ENCODE measurements at regions not wholly inside any gene's neighbourhood (a gene's known extent, or its start where the extent isn't known, plus 50 kb on each side); places are given as distances from the start of the nearest gene placed in this dataset.
"Not testable (repeated sequence)": the region's sequence is repeated elsewhere in the genome, so short reads cannot be mapped to it uniquely, and the experiment has no call there.

DNA sequence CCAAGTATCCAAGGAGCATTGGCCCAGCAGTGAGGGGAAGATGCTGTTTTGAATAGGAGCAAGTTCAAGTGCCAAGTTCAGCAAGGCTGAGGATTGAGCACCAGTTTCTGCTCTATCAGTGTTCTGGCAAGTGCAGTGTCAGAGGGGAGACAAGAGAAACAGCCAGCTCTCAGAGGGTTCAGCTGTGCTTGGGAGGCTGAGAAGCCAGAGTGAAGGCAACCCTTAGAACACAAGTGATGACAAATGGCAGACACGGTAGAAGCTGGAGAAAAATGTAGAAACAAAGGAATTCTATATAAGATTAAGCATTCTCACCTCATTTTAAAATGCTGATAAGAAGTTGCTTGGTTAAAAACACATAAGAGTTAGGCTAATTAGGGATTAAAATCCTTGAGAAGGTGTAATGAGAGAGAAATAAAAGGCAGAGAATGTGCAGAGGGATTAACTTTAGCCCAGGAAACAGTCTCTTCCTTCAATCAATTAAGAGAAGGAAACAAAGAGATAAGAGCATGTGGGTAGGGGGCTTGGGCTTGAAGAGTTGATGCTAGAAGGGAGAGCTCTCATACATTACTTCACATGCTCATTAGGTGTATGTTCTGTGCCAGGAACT lies 475.4 kb downstream of the AJAP1 start:
- H3K4me3 ChIP-seq (ENCODE audit: control insufficient read depth in 1 of 2, extremely low read depth in 1 of 2, low read length in 1 of 2) = no peak overlapping the region
- H3K27me3 Mint-ChIP-seq = peaks cover 4 to 9% of the 10 kb centered on the region in 2 donors
- H3K9me3 Mint-ChIP-seq = peaks cover 0 to 7% (median 3%) of the 10 kb centered on the region in 3 donors
- no peaks in the 10 kb centered on the region for H3K36me3 ChIP-seq (ENCODE audit: control insufficient read depth in 2 of 2, extremely low read depth in 1 of 2, insufficient read depth in 1 of 2, low read length in 1 of 2)
- no peak for ATAC-seq (replicated peaks in 1 of 4)
- no peak for DNase-seq
- H3K27me3 ChIP-seq (replicated peaks in 1 of 2; ENCODE audit: control insufficient read depth in 2 of 2, extremely low read depth in 1 of 2, insufficient read depth in 2 of 2, low read length in 1 of 2) = peaks cover 0 to 8% of the 10 kb centered on the region in 2 experiments
- H3K27ac Mint-ChIP-seq = no peak overlapping the region
- H3K27ac ChIP-seq (ENCODE audit: low read length) = no peak overlapping the region
- ChIA-PET CTCF (no interaction called here), POLR2A (no interaction called here)
- no CpG with 5 or more reads among the region's 1 CpG for WGBS (ENCODE audit: insufficient coverage)
- peaks cover 0 to 9% (median 0%) of the 10 kb centered on the region in 3 donors for H3K4me1 Mint-ChIP-seq
- no peaks in the 10 kb centered on the region for H3K36me3 Mint-ChIP-seq
- H3K4me1 ChIP-seq (ENCODE audit: control insufficient read depth in 1 of 2, extremely low read depth in 1 of 2, insufficient read depth in 2 of 2, low read length in 2 of 2) = no peaks in the 10 kb centered on the region
- H3K9me3 ChIP-seq = no peaks in the 10 kb centered on the region
- H3K4me3 Mint-ChIP-seq = no peak overlapping the region

DNA sequence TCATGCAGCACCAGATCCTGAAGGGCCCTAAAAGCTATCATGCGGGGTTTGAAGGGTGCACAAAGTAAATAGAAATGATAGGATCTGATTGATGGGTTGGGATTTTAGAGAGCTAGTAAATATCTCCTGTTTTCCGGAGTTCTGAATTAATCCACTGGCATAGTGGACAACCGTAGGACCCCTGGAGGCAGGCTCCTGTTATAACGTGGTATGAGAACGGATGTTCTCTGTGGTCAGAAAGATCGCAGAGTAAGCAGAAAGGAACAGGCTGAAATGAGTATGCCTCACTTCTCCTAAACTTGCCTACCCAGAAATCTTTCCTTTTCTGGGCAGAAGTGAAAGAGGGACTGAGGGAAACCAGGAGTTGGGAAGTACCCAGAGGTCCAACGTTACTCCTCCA lies 470.8 kb downstream of the AJAP1 start:
- DNase-seq (no peak), ATAC-seq (replicated peaks in 1 of 4) (no peak)
- WGBS (ENCODE audit: insufficient coverage) = 80% methylated on average over 3 of the region's 7 CpGs
- H3K4me1 ChIP-seq (ENCODE audit: control insufficient read depth in 1 of 2, extremely low read depth in 1 of 2, insufficient read depth in 2 of 2, low read length in 2 of 2) = no peaks in the 10 kb centered on the region
- H3K36me3 Mint-ChIP-seq = no peaks in the 10 kb centered on the region
- ChIA-PET CTCF (no interaction called here), POLR2A (interaction anchor here in 1 of 2 donors (0.6 kb wide), 1 partner anchor 37 kb away, joined by 10 read pairs; no protein-coding TSS in a partner anchor)
- H3K27ac Mint-ChIP-seq = no peak overlapping the region
- H3K27ac ChIP-seq (ENCODE audit: low read length) = no peak overlapping the region
- H3K4me3 ChIP-seq (ENCODE audit: control insufficient read depth in 1 of 2, extremely low read depth in 1 of 2, low read length in 1 of 2) = no peak overlapping the region
- no peaks in the 10 kb centered on the region for H3K36me3 ChIP-seq (ENCODE audit: control insufficient read depth in 2 of 2, extremely low read depth in 1 of 2, insufficient read depth in 1 of 2, low read length in 1 of 2)
- no peak overlapping the region for H3K4me3 Mint-ChIP-seq
- H3K27me3 ChIP-seq (replicated peaks in 1 of 2; ENCODE audit: control insufficient read depth in 2 of 2, extremely low read depth in 1 of 2, insufficient read depth in 2 of 2, low read length in 1 of 2) = peaks cover 0 to 4% of the 10 kb centered on the region in 2 experiments
- H3K27me3 Mint-ChIP-seq = peaks cover 4 to 21% of the 10 kb centered on the region in 2 donors
- no peaks in the 10 kb centered on the region for H3K9me3 ChIP-seq
- peaks cover 0 to 7% (median 3%) of the 10 kb centered on the region in 3 donors for H3K9me3 Mint-ChIP-seq
- H3K4me1 Mint-ChIP-seq = peaks cover 0 to 9% (median 0%) of the 10 kb centered on the region in 3 donors

DNA sequence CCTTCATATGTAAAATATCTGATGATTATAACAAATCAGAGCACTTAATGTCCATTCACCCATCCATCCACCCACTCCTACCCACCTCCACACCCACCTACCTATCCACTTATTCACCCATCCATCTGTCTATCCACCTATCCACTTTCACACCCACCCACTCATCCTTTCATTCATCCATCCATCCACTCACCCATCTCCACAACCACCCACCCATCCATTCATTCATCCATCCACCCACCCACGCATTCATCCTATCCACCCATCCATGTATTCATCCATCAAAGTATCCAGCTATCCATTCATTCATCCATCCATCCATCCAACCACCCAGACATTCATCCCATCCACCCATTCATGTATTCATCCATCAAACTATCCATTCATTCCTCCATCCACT lies 466.1 kb downstream of the AJAP1 start:
- no peak overlapping the region for H3K27ac Mint-ChIP-seq
- H3K9me3 Mint-ChIP-seq = no peaks in the 10 kb centered on the region
- DNase-seq = no peak
- Histone ChIP-seq H3K9me3 (no peaks in the 10 kb centered on the region), H3K4me3 (ENCODE audit: control insufficient read depth in 1 of 2, extremely low read depth in 1 of 2, low read length in 1 of 2) (no peak overlapping the region), H3K4me1 (ENCODE audit: control insufficient read depth in 1 of 2, extremely low read depth in 1 of 2, insufficient read depth in 2 of 2, low read length in 2 of 2) (no peaks in the 10 kb centered on the region), H3K27ac (ENCODE audit: low read length) (no peak overlapping the region), H3K27me3 (replicated peaks in 1 of 2; ENCODE audit: control insufficient read depth in 2 of 2, extremely low read depth in 1 of 2, insufficient read depth in 2 of 2, low read length in 1 of 2) (peaks cover 0 to 4% of the 10 kb centered on the region in 2 experiments), H3K36me3 (ENCODE audit: control insufficient read depth in 2 of 2, extremely low read depth in 1 of 2, insufficient read depth in 1 of 2, low read length in 1 of 2) (no peaks in the 10 kb centered on the region)
- H3K27me3 Mint-ChIP-seq = peaks cover 0 to 15% of the 10 kb centered on the region in 2 donors
- ATAC-seq (replicated peaks in 1 of 4) = no peak
- peaks cover 0 to 5% (median 0%) of the 10 kb centered on the region in 3 donors for H3K4me1 Mint-ChIP-seq
- ChIA-PET CTCF (no interaction called here), POLR2A (no interaction called here)
- no peaks in the 10 kb centered on the region for H3K36me3 Mint-ChIP-seq
- WGBS (ENCODE audit: insufficient coverage) = 84% methylated on average over 1 of the region's 1 CpG
- no peak overlapping the region for H3K4me3 Mint-ChIP-seq

DNA sequence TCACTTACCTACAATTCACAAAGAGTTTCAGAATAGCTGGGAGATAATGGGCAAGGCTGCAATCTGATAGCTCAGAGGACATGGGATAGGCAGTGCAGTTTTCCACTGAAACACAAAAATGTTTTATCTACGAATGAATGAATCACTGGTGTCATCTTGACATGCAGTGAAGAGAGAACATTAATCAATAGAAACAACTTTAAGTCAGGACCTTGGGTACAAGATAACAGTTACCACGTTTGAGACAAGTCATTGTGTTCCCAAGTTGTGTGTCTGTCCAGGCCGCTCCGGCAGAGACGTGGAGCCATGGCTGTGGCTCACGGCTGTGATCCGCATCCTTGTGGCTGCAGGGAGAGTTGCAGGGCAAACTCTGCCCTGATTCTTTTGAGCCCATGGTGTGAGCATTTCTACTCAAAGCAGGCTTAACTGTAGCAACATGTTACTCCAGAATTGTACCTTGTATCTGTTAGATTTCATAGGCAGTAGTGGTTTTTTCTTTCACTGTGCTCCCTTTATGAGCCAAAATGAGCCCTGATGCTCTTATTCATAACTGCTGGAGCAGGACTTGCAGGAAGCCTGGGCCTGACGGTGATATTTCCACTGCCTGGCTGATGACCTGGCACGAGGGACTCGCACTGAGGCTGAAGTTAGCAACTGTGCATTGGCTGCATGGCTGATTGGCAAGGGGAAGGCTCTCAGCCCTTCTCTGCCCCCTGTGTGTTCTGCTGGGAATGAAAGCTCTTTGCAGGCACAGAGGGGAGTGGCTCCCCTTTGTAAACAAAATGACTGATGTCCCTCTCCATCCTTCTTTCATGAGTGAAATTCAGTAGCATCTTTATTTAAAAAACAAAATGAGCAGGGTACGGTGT lies 465.2 kb downstream of the AJAP1 start:
- H3K4me3 ChIP-seq (ENCODE audit: control insufficient read depth in 1 of 2, extremely low read depth in 1 of 2, low read length in 1 of 2) = no peak overlapping the region
- H3K4me1 ChIP-seq (ENCODE audit: control insufficient read depth in 1 of 2, extremely low read depth in 1 of 2, insufficient read depth in 2 of 2, low read length in 2 of 2) = no peaks in the 10 kb centered on the region
- Mint-ChIP-seq H3K27me3 (peaks cover 0 to 15% of the 10 kb centered on the region in 2 donors), H3K36me3 (no peaks in the 10 kb centered on the region), H3K4me3 (no peak overlapping the region), H3K27ac (no peak overlapping the region), H3K9me3 (no peaks in the 10 kb centered on the region), H3K4me1 (no peaks in the 10 kb centered on the region)
- H3K9me3 ChIP-seq = no peaks in the 10 kb centered on the region
- WGBS (ENCODE audit: insufficient coverage) = 70% methylated on average over 11 of the region's 11 CpGs
- H3K27me3 ChIP-seq (replicated peaks in 1 of 2; ENCODE audit: control insufficient read depth in 2 of 2, extremely low read depth in 1 of 2, insufficient read depth in 2 of 2, low read length in 1 of 2) = peaks cover 0 to 4% of the 10 kb centered on the region in 2 experiments
- no peaks in the 10 kb centered on the region for H3K36me3 ChIP-seq (ENCODE audit: control insufficient read depth in 2 of 2, extremely low read depth in 1 of 2, insufficient read depth in 1 of 2, low read length in 1 of 2)
- H3K27ac ChIP-seq (ENCODE audit: low read length) = no peak overlapping the region
- ATAC-seq (replicated peaks in 1 of 4) (no peak), DNase-seq (no peak)
- ChIA-PET POLR2A (no interaction called here), CTCF (no interaction called here)

DNA sequence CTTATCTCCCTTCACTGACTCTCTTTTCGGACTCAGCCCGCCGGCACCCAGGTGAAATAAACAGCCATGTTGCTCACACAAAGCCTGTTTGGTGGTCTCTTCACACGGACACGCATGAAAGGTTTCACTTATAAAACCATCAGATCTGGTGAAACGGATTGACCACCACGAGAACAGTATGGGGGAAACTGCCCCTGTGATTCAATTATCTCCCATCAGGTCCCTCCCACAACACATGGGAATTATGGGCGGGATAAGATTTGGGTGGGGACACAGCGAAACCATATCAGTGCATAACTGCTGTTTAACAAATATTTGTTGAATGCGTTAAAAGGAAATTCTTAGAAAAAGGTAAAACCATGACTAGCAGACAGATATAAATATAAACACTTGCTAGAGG lies 464.4 kb downstream of the AJAP1 start:
- POLR2A ChIA-PET, CTCF ChIA-PET: not testable (repeated sequence)

DNA sequence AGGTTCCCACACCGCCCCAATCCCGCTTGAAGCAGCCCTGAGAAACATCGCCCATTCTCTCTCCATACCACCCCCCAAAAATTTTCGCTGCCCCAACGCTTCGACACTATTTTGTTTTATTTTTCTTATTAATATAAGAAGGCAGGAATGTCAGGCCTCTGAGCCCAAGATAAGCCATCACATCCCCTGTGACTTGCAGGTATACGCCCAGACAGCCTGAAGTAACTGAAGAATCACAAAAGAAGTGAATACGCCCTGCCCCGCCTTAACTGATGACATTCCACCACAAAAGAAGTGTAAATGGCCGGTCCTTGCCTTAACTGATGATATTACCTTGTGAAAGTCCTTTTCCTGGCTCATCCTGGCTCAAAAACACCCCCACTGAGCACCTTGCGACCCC lies 463.9 kb downstream of the AJAP1 start:
- H3K27me3 ChIP-seq (replicated peaks in 1 of 2; ENCODE audit: control insufficient read depth in 2 of 2, extremely low read depth in 1 of 2, insufficient read depth in 2 of 2, low read length in 1 of 2); POLR2A ChIA-PET; H3K4me1 ChIP-seq (ENCODE audit: control insufficient read depth in 1 of 2, extremely low read depth in 1 of 2, insufficient read depth in 2 of 2, low read length in 2 of 2); H3K9me3 ChIP-seq; H3K27ac Mint-ChIP-seq; H3K4me1 Mint-ChIP-seq; H3K4me3 ChIP-seq (ENCODE audit: control insufficient read depth in 1 of 2, extremely low read depth in 1 of 2, low read length in 1 of 2); ATAC-seq (replicated peaks in 1 of 4); H3K27ac ChIP-seq (ENCODE audit: low read length); H3K36me3 Mint-ChIP-seq; H3K9me3 Mint-ChIP-seq; H3K36me3 ChIP-seq (ENCODE audit: control insufficient read depth in 2 of 2, extremely low read depth in 1 of 2, insufficient read depth in 1 of 2, low read length in 1 of 2); CTCF ChIA-PET; H3K4me3 Mint-ChIP-seq; DNase-seq: not testable (repeated sequence)
- WGBS (ENCODE audit: insufficient coverage) = no CpG with 5 or more reads among the region's 11 CpGs
- peaks cover 0 to 15% of the 10 kb centered on the region in 2 donors for H3K27me3 Mint-ChIP-seq

More for the DNA sequence above, 464.4 kb downstream of the AJAP1 start:
- DNase-seq; H3K9me3 Mint-ChIP-seq; H3K4me3 Mint-ChIP-seq; H3K27ac Mint-ChIP-seq; H3K27ac ChIP-seq (ENCODE audit: low read length); H3K36me3 ChIP-seq (ENCODE audit: control insufficient read depth in 2 of 2, extremely low read depth in 1 of 2, insufficient read depth in 1 of 2, low read length in 1 of 2); H3K4me1 Mint-ChIP-seq; ATAC-seq (replicated peaks in 1 of 4); H3K9me3 ChIP-seq; H3K4me1 ChIP-seq (ENCODE audit: control insufficient read depth in 1 of 2, extremely low read depth in 1 of 2, insufficient read depth in 2 of 2, low read length in 2 of 2); H3K27me3 ChIP-seq (replicated peaks in 1 of 2; ENCODE audit: control insufficient read depth in 2 of 2, extremely low read depth in 1 of 2, insufficient read depth in 2 of 2, low read length in 1 of 2); H3K4me3 ChIP-seq (ENCODE audit: control insufficient read depth in 1 of 2, extremely low read depth in 1 of 2, low read length in 1 of 2); H3K36me3 Mint-ChIP-seq: not testable (repeated sequence)
- H3K27me3 Mint-ChIP-seq = peaks cover 0 to 15% of the 10 kb centered on the region in 2 donors
- WGBS (ENCODE audit: insufficient coverage) = no CpG with 5 or more reads among the region's 10 CpGs
